B cell (primary cell): ENCODE measurements at regions not wholly inside any gene's neighbourhood (a gene's known extent, or its start where the extent isn't known, plus 50 kb on each side); places are given as distances from the start of the nearest gene placed in this dataset.

Experiments
- ATAC-seq: fragments of 200-7000 bp; cut with Tn5 transposase; one replicate; pipeline ENCODE4 v1.10.0; 2021; ENCODE audit warnings: low read depth, mild to moderate bottlenecking, moderate number of reproducible peaks, moderate library complexity
- CTCF ChIA-PET: fragments of 350-600 bp; sonication (Branson Sonifier 250); formaldehyde crosslinking; loops from one replicate; lab custom pipeline; 2021; ENCODE audit warnings: antibody characterized with exemption, inconsistent platforms; lab: Charles Lee
- POLR2A ChIA-PET: fragments of 350-600 bp; sonication (Branson Sonifier 250); formaldehyde crosslinking; loops from one replicate; lab custom pipeline; 2021; ENCODE audit warnings: antibody characterized with exemption; lab: Charles Lee
- DNase-seq: peaks from one replicate; pipeline ENCODE4 v3.0.0; 2013
- H2AFZ ChIP-seq: 2 replicates; pipeline ENCODE4 v1.6.1; 2012; ENCODE audit warnings: mild to moderate bottlenecking, low read depth, low read length; ENCODE audit not compliant: insufficient read depth, poor library complexity, severe bottlenecking
- H3K27ac ChIP-seq, 2 donors: 1 replicate in 1 of 2; 2 replicates in 1 of 2; pipeline ENCODE4 v1.5.1; 2012 to 2013; ENCODE audit warnings: low read length in 2 of 2, mild to moderate bottlenecking in 2 of 2, moderate library complexity in 1 of 2
- H3K27me3 ChIP-seq, 4 experiments: fragments of 200-600 bp in 1 of 4; sonication (generic) in 1 of 4; replicated peaks in 1 of 4; 1 replicate in 2 of 4; 2 replicates in 2 of 4; pipeline versions ENCODE4 v1.6.1 to v1.7.0; 2013 to 2016; ENCODE audit warnings: low read length in 3 of 4, mild to moderate bottlenecking in 2 of 4, mixed read lengths in 1 of 4, moderate library complexity in 1 of 4; ENCODE audit not compliant: insufficient read depth in 4 of 4, control insufficient read depth in 3 of 4; ENCODE audit errors: control extremely low read depth in 1 of 4
- H3K36me3 ChIP-seq, 2 experiments: replicated peaks in 1 of 2; 1 replicate in 1 of 2; 2 replicates in 1 of 2; pipeline versions ENCODE4 v1.6.1 to v1.7.1; 2013; ENCODE audit warnings: low read length in 1 of 2; ENCODE audit not compliant: insufficient read depth in 2 of 2, control insufficient read depth in 1 of 2; ENCODE audit errors: control extremely low read depth in 1 of 2, extremely low read depth in 1 of 2
- H3K4me1 ChIP-seq, 2 donors: fragments of 200-600 bp in 1 of 2; sonication (generic) in 1 of 2; 1 replicate in 1 of 2; 2 replicates in 1 of 2; pipeline versions ENCODE4 v1.5.1 to v1.6.1; 2013 to 2017; ENCODE audit warnings: low read length in 2 of 2; ENCODE audit not compliant: control insufficient read depth in 2 of 2, insufficient read depth in 2 of 2
- H3K4me2 ChIP-seq: replicated peaks from 2 replicates; pipeline ENCODE3; 2012; ENCODE audit warnings: mild to moderate bottlenecking, low read depth, low read length; ENCODE audit not compliant: poor library complexity, severe bottlenecking
- H3K4me3 ChIP-seq, 5 experiments: fragments of 200-600 bp in 1 of 5; sonication (generic) in 1 of 5; 1 replicate in 3 of 5; 2 replicates in 2 of 5; pipeline versions ENCODE4 v1.5.1 to v1.7.0; 2011 to 2016; ENCODE audit warnings: low read length in 4 of 5, mild to moderate bottlenecking in 4 of 5, low read depth in 2 of 5, control low read depth in 1 of 5, moderate library complexity in 1 of 5; ENCODE audit not compliant: insufficient read depth in 1 of 5; ENCODE audit errors: control extremely low read depth in 1 of 5, extremely low read depth in 1 of 5
- H3K79me2 ChIP-seq: fragments of 200-600 bp; sonication (generic); one replicate; pipeline ENCODE4 v1.6.0; 2016; ENCODE audit warnings: low read length; ENCODE audit not compliant: control insufficient read depth, insufficient read depth
- H3K9ac ChIP-seq: fragments of 200-600 bp; sonication (generic); 2 replicates; pipeline ENCODE4 v1.6.1; 2017; ENCODE audit warnings: mild to moderate bottlenecking, low read length, moderate library complexity
- H3K9me3 ChIP-seq, 3 donors: one replicate each; pipeline versions ENCODE4 v1.6.1 to v1.7.1; 2013; ENCODE audit warnings: low read length in 2 of 3; ENCODE audit not compliant: control insufficient read depth in 2 of 3, insufficient read depth in 1 of 3; ENCODE audit errors: control extremely low read depth in 1 of 3
- H4K20me1 ChIP-seq: 2 replicates; pipeline ENCODE4 v1.6.0; 2012; ENCODE audit warnings: mild to moderate bottlenecking, low read length; ENCODE audit not compliant: insufficient read depth, control insufficient read depth, poor library complexity, severe bottlenecking
- H3K27ac Mint-ChIP-seq: one replicate; pipeline ENCODE4 v1.8.0; 2021; ENCODE audit warnings: mixed read lengths
- H3K27me3 Mint-ChIP-seq: one replicate; pipeline ENCODE4 v1.8.0; 2021; ENCODE audit warnings: mixed read lengths
- H3K4me1 Mint-ChIP-seq: one replicate; pipeline ENCODE4 v1.8.0; 2021; ENCODE audit warnings: mixed read lengths
- H3K4me3 Mint-ChIP-seq: one replicate; pipeline ENCODE4 v1.8.0; 2021; ENCODE audit warnings: mixed read lengths
- H3K9me3 Mint-ChIP-seq: one replicate; pipeline ENCODE4 v1.8.0; 2022; ENCODE audit warnings: mixed read lengths; ENCODE audit not compliant: insufficient read depth
- EZH2 ChIP-seq: IDR thresholded peaks from 2 replicates; pipeline ENCODE4 v1.6.1; 2012; ENCODE audit warnings: borderline replicate concordance, low read depth, mild to moderate bottlenecking, moderate library complexity, low read length; ENCODE audit not compliant: insufficient read depth, poor library complexity, severe bottlenecking
- WGBS: methylation state at CpG from one replicate; pipeline ENCODE4 v1.1.5; 2013; ENCODE audit warnings: missing lambda C conversion rate; ENCODE audit not compliant: insufficient coverage; 5-methylcytosine and 5-hydroxymethylcytosine counted together
- intact Hi-C: fragments of 100-400 bp; cut with micrococcal nuclease; formaldehyde crosslinking; loops from one replicate; pipeline ENCODE4 v1.10.0; 2022
- TF ChIP-seq, protein P1 (sequence below): fragments of 200-600 bp; IDR thresholded peaks from one replicate; pipeline ENCODE4 v1.8.0; 2022; ENCODE audit warnings: antibody characterized with exemption, mild to moderate bottlenecking

DNA sequence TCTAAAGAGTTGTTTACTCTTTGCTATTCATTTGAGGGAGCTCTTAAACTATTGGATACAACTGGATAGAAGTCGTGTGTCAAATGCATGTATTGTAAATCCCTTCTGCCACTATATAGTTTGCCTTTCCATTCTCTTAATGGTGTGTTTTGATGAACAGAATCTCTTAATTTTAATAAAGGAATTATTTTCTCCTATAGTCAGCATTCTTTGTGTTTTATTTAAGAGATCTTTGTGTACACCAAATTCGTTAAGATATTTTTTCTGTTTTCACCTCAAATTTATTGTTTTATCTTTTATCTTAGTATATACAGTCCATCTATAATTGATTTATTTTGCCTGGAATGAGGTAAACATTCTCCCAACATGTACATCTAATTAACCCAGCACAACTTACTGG lies 551.5 kb upstream of the AGTR1 start:
- POLR2A ChIA-PET, result no interaction called here

DNA sequence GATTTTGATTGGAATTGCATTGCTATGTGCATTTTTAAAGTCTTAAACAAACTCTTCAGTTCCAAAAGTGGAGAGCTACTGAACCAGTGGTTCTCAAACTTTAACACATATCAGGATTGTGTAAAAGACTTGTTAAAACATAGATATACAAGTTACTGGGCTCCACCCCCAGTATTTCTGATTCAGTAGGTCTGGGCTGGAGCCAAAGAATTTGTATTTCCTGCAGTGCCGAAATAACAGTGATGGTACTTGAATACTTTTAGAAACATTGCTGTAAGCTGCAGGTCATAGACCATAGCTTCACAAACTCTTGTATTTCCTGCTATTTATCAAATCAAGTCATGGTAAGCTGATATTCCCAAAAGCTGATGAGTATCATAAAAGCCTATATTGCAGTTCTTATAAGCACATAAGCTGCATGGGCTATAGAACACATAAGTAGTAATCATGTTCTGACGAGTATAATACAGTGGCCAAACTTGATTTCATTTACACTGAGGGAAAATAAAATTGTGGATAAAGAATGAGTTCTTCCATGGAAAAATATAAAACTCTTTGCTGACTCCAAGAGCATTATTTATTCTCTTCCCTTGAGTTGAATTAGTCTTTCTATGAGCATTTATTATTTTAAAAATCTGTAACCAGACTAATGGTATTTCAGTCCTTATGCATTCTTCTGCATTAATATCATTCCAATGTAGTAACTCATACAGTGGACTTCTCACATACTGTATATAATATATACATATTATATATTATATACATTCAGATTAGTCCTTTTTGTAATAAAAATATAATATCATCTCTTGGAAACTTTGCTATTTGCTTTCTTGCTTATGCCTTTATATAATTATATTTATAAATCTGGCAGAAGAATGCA lies 550.5 kb upstream of the AGTR1 start:
- ChIA-PET POLR2A (no interaction called here), CTCF (no interaction called here)
- no peaks in the 10 kb centered on the region for H3K4me1 ChIP-seq
- ATAC-seq, result no peak
- Mint-ChIP-seq H3K27me3 (no peaks in the 10 kb centered on the region), H3K27ac (no peak overlapping the region), H3K4me1 (no peaks in the 10 kb centered on the region), H3K4me3 (no peak overlapping the region), H3K9me3 (no peaks in the 10 kb centered on the region)
- TF ChIP-seq, protein P1, sequence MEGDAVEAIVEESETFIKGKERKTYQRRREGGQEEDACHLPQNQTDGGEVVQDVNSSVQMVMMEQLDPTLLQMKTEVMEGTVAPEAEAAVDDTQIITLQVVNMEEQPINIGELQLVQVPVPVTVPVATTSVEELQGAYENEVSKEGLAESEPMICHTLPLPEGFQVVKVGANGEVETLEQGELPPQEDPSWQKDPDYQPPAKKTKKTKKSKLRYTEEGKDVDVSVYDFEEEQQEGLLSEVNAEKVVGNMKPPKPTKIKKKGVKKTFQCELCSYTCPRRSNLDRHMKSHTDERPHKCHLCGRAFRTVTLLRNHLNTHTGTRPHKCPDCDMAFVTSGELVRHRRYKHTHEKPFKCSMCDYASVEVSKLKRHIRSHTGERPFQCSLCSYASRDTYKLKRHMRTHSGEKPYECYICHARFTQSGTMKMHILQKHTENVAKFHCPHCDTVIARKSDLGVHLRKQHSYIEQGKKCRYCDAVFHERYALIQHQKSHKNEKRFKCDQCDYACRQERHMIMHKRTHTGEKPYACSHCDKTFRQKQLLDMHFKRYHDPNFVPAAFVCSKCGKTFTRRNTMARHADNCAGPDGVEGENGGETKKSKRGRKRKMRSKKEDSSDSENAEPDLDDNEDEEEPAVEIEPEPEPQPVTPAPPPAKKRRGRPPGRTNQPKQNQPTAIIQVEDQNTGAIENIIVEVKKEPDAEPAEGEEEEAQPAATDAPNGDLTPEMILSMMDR, result no peak
- no peak for TF ChIP-seq EZH2
- no peaks in the 10 kb centered on the region for H3K9me3 ChIP-seq
- no peaks in the 10 kb centered on the region for H3K27me3 ChIP-seq
- no peaks in the 10 kb centered on the region for H3K79me2 ChIP-seq
- H3K4me3 ChIP-seq, result no peak overlapping the region
- DNase-seq, result no peak
- no CpG with 5 or more reads among the region's 2 CpGs for WGBS
- no peaks in the 10 kb centered on the region for H4K20me1 ChIP-seq
- H3K4me2 ChIP-seq, result no peak overlapping the region
- no peak overlapping the region for H3K27ac ChIP-seq
- no peak overlapping the region for H3K9ac ChIP-seq
- H2AFZ ChIP-seq, result no peak overlapping the region
- H3K36me3 ChIP-seq, result no peaks in the 10 kb centered on the region
- intact Hi-C loops, result no loop called here

More for the DNA sequence above, 551.5 kb upstream of the AGTR1 start:
- no peaks in the 10 kb centered on the region for H3K27me3 Mint-ChIP-seq
- no peak overlapping the region for H2AFZ ChIP-seq
- H3K4me3 Mint-ChIP-seq, result no peak overlapping the region
- CTCF ChIA-PET, result no interaction called here
- no peaks in the 10 kb centered on the region for H3K27me3 ChIP-seq
- H3K4me1 Mint-ChIP-seq, result no peaks in the 10 kb centered on the region
- H3K27ac Mint-ChIP-seq, result no peak overlapping the region
- ATAC-seq (no peak), DNase-seq (no peak)
- H3K9ac ChIP-seq, result no peak overlapping the region
- WGBS, result no CpG with 5 or more reads among the region's 2 CpGs
- H4K20me1 ChIP-seq, result no peaks in the 10 kb centered on the region
- no peaks in the 10 kb centered on the region for H3K36me3 ChIP-seq
- intact Hi-C loops, result no loop called here
- no peaks in the 10 kb centered on the region for H3K9me3 ChIP-seq
- no peaks in the 10 kb centered on the region for H3K79me2 ChIP-seq
- no peak overlapping the region for H3K27ac ChIP-seq
- no peaks in the 10 kb centered on the region for H3K4me1 ChIP-seq
- H3K9me3 Mint-ChIP-seq, result no peaks in the 10 kb centered on the region
- H3K4me3 ChIP-seq, result no peak overlapping the region
- H3K4me2 ChIP-seq, result no peak overlapping the region
- no peak for TF ChIP-seq EZH2
- TF ChIP-seq, protein P1, result no peak
